ENCODE measurements at regions not wholly inside any gene's neighbourhood (a gene's known extent, or its start where the extent isn't known, plus 50 kb on each side); places are given as distances from the start of the nearest gene placed in this dataset.
"Not testable (repeated sequence)": the region's sequence is repeated elsewhere in the genome, so short reads cannot be mapped to it uniquely, and the experiment has no call there.

DNA sequence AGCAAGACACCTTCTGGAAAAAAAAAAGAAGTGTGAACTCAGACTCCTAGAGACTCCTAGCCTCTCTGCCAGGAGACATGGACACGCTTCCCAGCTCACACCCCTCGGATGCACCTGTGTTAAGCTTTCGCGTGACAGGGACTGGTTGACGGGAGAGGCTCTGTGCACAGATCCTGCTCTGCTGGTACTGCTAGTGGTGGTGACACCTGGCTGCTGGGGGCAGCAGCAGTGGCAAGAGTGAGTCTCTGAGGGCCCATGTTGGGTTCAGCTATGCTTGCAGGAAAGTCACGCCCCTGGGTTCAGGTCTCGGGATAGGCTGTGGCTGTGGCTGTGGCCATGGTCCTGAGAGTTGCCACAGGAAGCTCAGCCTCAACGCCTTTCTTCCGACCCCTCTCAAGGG is 81.1 kb downstream of the XRCC2 start:
- no peak for DNase-seq

GRCh38 chr7:152591976-152592375 is 84.0 kb downstream of the XRCC2 start:
- DNase-seq = no peak

- DNase-seq = no peak
Measured at GRCh38 chr7:152590481-152590880, 85.5 kb downstream of the XRCC2 start.

DNA sequence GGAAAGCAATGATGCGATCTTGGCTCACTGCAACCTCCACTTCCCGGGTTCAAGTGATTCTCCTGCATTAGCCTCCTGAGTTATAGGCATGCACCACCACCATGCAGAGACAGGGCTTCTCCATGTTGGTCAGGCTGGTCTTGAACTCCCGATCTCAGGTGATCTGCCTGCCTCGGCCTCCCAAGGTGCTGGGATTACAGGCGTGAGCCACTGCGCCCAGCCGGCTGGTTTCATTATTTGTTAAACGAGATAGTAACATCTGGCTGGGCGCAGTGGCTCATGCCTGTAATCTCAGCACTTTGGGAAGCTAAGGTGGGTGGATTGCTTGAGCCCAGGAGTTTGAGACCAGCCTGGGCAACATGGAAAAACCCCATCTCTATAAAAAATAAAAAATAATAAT is 86.1 kb downstream of the XRCC2 start:
- DNase-seq = not testable (repeated sequence)

DNA sequence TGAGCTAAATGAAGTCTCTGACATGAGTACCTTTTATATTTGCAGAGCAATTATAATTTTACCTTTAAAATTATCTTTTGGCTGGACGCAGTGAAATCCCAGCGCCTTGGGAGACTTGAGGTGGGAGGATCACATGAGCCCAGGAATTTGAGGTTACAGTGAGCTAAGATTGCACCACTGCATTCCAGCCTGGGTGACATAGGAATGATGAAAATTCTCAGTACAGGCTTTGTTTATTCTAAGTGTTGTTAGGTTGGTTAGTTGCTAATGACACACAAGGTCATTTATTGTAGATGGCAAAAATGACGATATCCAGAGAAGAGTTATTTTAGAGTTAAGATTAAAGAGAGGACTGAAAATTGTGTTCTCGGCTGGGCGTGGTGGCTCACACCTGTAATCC is 87.6 kb downstream of the XRCC2 start:
- no peak for DNase-seq

GRCh38 chr7:152587366-152587765 is 88.6 kb downstream of the XRCC2 start:
- no peak for DNase-seq

GRCh38 chr7:152583006-152583405 is 92.9 kb downstream of the XRCC2 start:
- DNase-seq = no peak

DNA sequence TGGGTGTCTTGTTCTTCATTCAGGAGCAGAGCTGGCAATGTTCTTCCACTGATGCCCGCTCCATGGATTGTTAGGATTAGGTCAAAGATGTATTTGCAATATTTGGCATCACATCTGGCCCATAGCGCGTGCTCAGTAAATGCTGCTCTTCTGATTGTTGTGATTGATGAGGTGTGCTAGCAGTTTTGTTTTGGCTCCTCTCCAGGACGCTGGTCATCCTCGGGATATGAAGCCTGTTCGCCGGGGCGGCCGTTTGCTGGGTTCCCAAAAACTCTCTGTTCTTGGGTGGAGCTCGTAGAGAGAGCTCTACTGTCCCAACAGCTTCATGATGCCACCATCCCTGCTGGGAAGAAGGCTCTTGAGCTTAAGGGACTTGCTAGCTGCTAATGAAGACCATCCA is 96.9 kb downstream of the XRCC2 start:
- no peak for DNase-seq

DNA sequence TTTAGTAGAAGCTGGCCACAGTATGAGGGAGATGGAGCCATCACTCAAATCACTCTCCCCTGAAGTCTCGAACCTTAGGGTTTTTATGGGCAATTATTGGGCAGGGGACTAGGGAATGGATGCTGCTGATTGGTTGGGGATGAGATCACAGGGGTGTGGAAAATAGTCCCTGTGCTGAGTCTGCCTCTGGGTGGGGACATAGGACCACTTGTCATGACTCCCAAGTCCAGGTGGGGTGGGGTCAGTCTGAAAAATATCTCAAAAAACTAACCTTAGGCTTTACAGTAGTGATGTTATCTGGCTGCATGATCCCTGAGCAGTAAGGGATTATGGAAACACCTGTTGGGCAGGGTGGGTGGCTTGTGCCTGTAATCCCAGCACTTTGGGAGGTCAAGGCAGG is 98.6 kb downstream of the XRCC2 start:
- no peak for DNase-seq

- DNase-seq = no peak
Measured at GRCh38 chr7:152574892-152575548, 100.9 kb downstream of the XRCC2 start.

- not testable (repeated sequence) for DNase-seq
Measured at GRCh38 chr7:152573186-152573585, 102.8 kb downstream of the XRCC2 start.

DNA sequence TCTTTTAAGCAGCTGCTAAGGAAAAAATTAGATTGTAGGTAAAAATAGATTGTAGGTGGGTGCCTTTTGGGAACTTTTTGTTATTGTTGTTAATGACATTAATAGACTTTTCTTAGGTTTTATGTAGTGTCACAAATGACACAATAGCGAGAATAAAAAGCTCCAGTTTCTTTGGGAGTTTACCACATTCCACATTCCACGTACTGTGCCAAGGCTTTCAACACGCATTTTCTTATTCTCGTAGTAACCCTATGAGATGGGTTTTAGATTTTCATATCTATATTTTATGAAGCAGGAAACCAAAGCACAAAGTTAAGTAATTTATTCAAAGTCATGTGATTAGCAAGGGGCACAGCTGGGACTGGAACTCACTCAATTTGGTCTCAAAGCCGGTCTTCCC is 103.8 kb downstream of the XRCC2 start:
- DNase-seq = no peak

GRCh38 chr7:152571068-152571467 is 104.9 kb downstream of the XRCC2 start:
- no peak for DNase-seq

- no peak for DNase-seq
Measured at GRCh38 chr7:152568972-152569371, 107.0 kb downstream of the XRCC2 start.

- no peak for DNase-seq
Measured at GRCh38 chr7:152565731-152566130, 110.2 kb downstream of the XRCC2 start.

DNA sequence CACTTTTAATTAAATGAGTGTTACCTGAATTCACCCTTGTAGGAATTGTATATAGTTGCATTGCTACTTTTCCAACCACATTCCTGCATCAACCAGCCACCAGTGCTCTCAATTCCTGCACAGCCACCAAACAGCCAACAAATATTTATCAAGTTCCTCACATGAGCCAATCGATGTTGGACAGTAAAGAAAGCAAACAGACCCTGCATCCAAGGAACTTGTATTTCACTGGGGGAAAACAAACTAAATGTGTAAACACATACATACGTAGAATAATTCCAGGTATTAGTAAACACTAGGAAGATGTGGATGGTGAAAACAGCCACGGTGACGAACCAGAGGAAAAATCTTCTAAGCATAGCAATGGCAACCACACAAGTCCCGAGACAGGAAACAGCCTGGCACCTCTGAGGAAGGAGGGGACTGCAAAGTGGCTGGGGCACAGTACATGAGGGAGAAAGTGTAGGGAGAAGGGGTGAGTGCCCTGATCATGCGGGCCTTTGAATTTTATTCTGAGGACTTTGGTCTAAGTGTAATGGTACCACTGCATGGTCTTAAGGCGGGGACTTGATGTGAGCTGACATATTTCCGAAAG is 111.2 kb downstream of the XRCC2 start:
- DNase-seq = no peak

GRCh38 chr7:152556013-152556755 is 119.8 kb downstream of the XRCC2 start:
- no peak for DNase-seq

DNA sequence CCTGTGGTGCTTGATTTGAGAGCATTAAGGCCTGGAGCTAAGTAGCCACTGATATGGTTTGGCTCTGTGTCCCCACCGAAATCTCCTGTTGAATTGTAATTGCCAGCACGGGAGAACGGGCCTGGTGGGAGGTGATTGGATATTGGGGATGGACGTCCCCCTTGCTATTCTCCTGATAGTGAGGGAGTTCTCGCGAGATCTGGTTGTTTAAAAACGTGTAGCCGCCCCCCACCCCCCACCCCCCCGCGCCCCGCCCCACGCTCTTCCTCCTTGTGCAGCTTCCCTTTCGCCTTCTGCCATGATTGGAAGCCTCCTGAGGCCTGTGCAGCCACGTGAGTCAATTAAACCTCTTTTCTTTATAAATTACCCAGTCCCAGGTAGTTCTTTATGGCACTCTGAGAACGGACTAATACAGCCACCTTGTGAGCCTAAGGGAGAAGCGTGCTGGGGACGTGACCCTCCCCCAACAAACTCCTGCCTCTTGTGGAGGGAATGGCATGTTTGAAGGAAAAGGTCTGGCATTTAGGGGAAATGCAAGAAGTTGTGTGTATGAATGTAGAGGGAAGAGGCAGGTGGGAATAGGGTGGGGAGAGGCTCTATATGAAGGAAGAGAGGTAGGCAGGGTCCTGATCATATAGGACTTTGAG is 118.0 kb upstream of the KMT2C start:
- DNase-seq = no peak

- no peak for DNase-seq
Measured at GRCh38 chr7:152551304-152552036, 115.7 kb upstream of the KMT2C start.

GRCh38 chr7:152544971-152545619 is 109.3 kb upstream of the KMT2C start:
- DNase-seq = no peak

GRCh38 chr7:152544481-152544927 is 108.7 kb upstream of the KMT2C start:
- no peak for DNase-seq

DNA sequence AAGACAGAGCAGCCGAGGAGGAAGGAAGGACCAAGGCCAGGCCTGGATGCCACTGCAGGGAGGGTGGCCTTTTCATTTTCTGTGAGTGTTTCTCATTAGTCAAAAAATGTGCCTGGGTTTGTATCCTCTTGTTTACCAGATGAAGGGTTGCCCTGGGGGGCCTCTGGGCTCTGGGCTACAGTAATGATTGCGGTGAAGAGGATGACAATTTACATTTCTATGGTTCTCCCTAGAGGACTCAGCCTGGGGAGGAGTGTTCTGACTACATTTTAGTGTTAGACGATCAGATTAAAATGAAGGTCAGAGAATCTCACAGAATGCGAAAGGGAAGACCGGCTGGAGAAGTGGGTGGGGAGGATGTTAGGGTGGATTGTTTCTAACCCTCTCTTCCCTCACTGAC is 108.0 kb upstream of the KMT2C start:
- DNase-seq = no peak

All from dermis blood vessel endothelial cell (primary cell).